Esophagus muscularis mucosa (tissue), 4 donors: ENCODE measurements at regions not wholly inside any gene's neighbourhood (a gene's known extent, or its start where the extent isn't known, plus 50 kb on each side); places are given as distances from the start of the nearest gene placed in this dataset.
"Not testable (repeated sequence)": the region's sequence is repeated elsewhere in the genome, so short reads cannot be mapped to it uniquely, and the experiment has no call there.

ENCODE experiments used
- CTCF ChIP-seq, 3 experiments: fragments of 200-600 bp in 2 of 3; fragments of 450-650 bp in 1 of 3; sonication (generic) in 2 of 3; IDR thresholded peaks; one replicate each; pipeline ENCODE4 v1.5.1; 2017 to 2019; ENCODE audit warnings: antibody characterized with exemption in 3 of 3, mild to moderate bottlenecking in 2 of 3, moderate library complexity in 1 of 3
- EP300 ChIP-seq: sonication (generic); formaldehyde crosslinking; IDR thresholded peaks from one replicate; pipeline ENCODE4 v1.6.1; 2017; ENCODE audit warnings: antibody characterized with exemption
- POLR2A ChIP-seq: fragments of 450-650 bp; IDR thresholded peaks from one replicate; pipeline ENCODE4 v1.6.1; 2017; ENCODE audit warnings: antibody characterized with exemption, moderate library complexity, mild to moderate bottlenecking, low read depth
- POLR2AphosphoS5 ChIP-seq, 2 donors: sonication (generic); formaldehyde crosslinking; IDR thresholded peaks; one replicate each; pipeline ENCODE4 v1.6.1; 2017; ENCODE audit warnings: antibody characterized with exemption in 2 of 2

DNA sequence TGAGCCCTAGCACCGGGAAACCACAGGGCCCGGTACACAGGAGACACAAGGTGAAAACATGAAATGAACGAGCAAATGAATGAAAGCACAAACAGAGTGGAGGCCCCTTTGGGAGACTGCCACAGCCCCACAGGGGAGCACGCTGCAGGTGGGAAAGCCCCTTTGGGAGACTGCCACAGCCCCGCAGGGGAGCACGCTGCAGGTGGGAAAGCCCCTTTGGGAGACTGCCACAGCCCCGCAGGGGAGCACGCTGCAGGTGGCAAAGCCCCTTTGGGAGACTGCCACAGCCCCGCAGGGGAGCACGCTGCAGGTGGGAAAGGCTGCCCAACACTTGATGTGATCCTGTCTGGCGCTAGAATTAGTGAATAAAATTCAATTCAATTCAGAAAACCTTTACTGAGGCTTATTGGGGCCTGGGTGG is 623.0 kb downstream of the UQCRFS1 start:
- TF ChIP-seq CTCF (IDR thresholded peaks at IDR 0.05); POLR2AphosphoS5 (IDR thresholded peaks at IDR 0.05); POLR2A; EP300: not testable (repeated sequence)
